Thyroid gland (tissue), 4 donors: ENCODE measurements at regions not wholly inside any gene's neighbourhood (a gene's known extent, or its start where the extent isn't known, plus 50 kb on each side); places are given as distances from the start of the nearest gene placed in this dataset.

Experiments used
- CTCF ChIP-seq, 6 experiments: fragments of 200-600 bp in 3 of 6; fragments of 450-650 bp in 3 of 6; sonication (generic) in 3 of 6; IDR thresholded peaks; one replicate each; pipeline ENCODE4 v1.5.1; 2016 to 2019; ENCODE audit warnings: antibody characterized with exemption in 6 of 6, mild to moderate bottlenecking in 2 of 6, inconsistent platforms in 1 of 6, moderate library complexity in 1 of 6
- POLR2A ChIP-seq, 2 donors: fragments of 450-650 bp; IDR thresholded peaks; one replicate each; pipeline ENCODE4 v1.6.1; 2017; ENCODE audit warnings: antibody characterized with exemption in 2 of 2, mild to moderate bottlenecking in 2 of 2, moderate library complexity in 1 of 2

- TF ChIP-seq CTCF (IDR thresholded peaks at IDR 0.05) (no peak), POLR2A (IDR thresholded peaks at IDR 0.05) (no peak)
Observed at GRCh38 chr2:59032499-59032898, 791.4 kb upstream of the FANCL start.
